ENCODE measurements at regions not wholly inside any gene's neighbourhood (a gene's known extent, or its start where the extent isn't known, plus 50 kb on each side); places are given as distances from the start of the nearest gene placed in this dataset.

DNA sequence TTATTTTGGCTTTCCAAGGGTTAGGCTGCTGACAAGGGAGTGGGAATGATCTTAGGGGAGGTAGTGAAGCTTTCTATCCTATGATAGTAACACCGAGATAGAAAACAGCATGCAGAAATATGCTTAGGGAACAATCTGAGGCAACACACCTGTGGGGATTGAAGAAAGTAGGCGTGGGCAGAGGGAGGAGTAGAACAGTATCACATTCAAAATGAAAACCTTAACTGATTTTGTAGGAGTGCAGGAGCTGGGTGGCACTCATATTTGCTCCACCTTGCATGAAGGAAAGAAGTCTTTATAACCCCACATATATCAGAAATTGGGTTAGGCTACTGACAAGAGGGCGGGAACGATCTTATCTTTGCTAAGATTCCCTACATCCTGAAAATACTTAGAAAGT is 762.2 kb upstream of the CNTNAP5 start:
- H3K79me2 ChIP-seq (ENCODE audit: insufficient read depth, low read length), result no peaks in the 10 kb centered on the region
- Mint-ChIP-seq H3K4me3 (ENCODE audit: unreplicated experiment) (no peak overlapping the region), H3K27me3 (ENCODE audit: low read depth, unreplicated experiment) (no peaks in the 10 kb centered on the region), H3K9me3 (ENCODE audit: unreplicated experiment) (no peaks in the 10 kb centered on the region), H3K4me1 (ENCODE audit: low read depth, unreplicated experiment) (no peaks in the 10 kb centered on the region), H3K36me3 (ENCODE audit: low read depth, unreplicated experiment) (no peaks in the 10 kb centered on the region), H3K27ac (ENCODE audit: unreplicated experiment) (no peak overlapping the region)
- FAIRE-seq (no peak), DNase-seq (ENCODE audit: low read depth) (no peak)
- no peak overlapping the region for H3K4me3 ChIP-seq (ENCODE audit: insufficient read depth, low read depth, low read length)
- H3K27ac ChIP-seq (ENCODE audit: low read depth, low read length), result no peak overlapping the region
- H3K27me3 ChIP-seq (ENCODE audit: insufficient read depth, low read length), result no peaks in the 10 kb centered on the region
- H3K9me3 ChIP-seq (ENCODE audit: insufficient read depth, low read depth, low read length), result no peaks in the 10 kb centered on the region
- H3K9ac ChIP-seq (ENCODE audit: low read length), result no peak overlapping the region
- H3K36me3 ChIP-seq (ENCODE audit: insufficient read depth, low read length), result no peaks in the 10 kb centered on the region
- TF ChIP-seq CTCF (IDR thresholded peaks at IDR 0.05; ENCODE audit: insufficient read depth, low read depth, low read length) (no peak), EZH2 (IDR thresholded peaks at IDR 0.05; ENCODE audit: insufficient read depth, low read length) (no peak)
- H3K4me2 ChIP-seq (ENCODE audit: low read length), result no peak overlapping the region
- no peaks in the 10 kb centered on the region for H4K20me1 ChIP-seq (ENCODE audit: insufficient read depth, low read length)
- no peak overlapping the region for H2AFZ ChIP-seq (ENCODE audit: low read depth, low read length)
- H3K4me1 ChIP-seq (ENCODE audit: insufficient read depth, low read length), result no peaks in the 10 kb centered on the region

GRCh38 chr2:123283431-123283830 is 741.7 kb upstream of the CNTNAP5 start:
- H3K4me2 ChIP-seq (ENCODE audit: low read length), result no peak overlapping the region
- H3K4me1 ChIP-seq (ENCODE audit: insufficient read depth, low read length), result no peaks in the 10 kb centered on the region

More at GRCh38 chr2:123283431-123283830, 741.7 kb upstream of the CNTNAP5 start:
- DNase-seq (ENCODE audit: low read depth), result no peak
- Histone ChIP-seq H3K4me3 (ENCODE audit: insufficient read depth, low read depth, low read length) (no peak overlapping the region), H3K9ac (ENCODE audit: low read length) (no peak overlapping the region), H3K27me3 (ENCODE audit: insufficient read depth, low read length) (no peaks in the 10 kb centered on the region), H3K9me3 (ENCODE audit: insufficient read depth, low read depth, low read length) (no peaks in the 10 kb centered on the region), H3K27ac (ENCODE audit: low read depth, low read length) (no peak overlapping the region), H3K36me3 (ENCODE audit: insufficient read depth, low read length) (no peaks in the 10 kb centered on the region), H2AFZ (ENCODE audit: low read depth, low read length) (no peak overlapping the region), H3K79me2 (ENCODE audit: insufficient read depth, low read length) (no peaks in the 10 kb centered on the region), H4K20me1 (ENCODE audit: insufficient read depth, low read length) (no peaks in the 10 kb centered on the region)
- no peak overlapping the region for H3K27ac Mint-ChIP-seq (ENCODE audit: unreplicated experiment)
- TF ChIP-seq EZH2 (IDR thresholded peaks at IDR 0.05; ENCODE audit: insufficient read depth, low read length) (no peak), CTCF (IDR thresholded peaks at IDR 0.05; ENCODE audit: insufficient read depth, low read depth, low read length) (no peak)
- no peak overlapping the region for H3K4me3 Mint-ChIP-seq (ENCODE audit: unreplicated experiment)
- H3K9me3 Mint-ChIP-seq (ENCODE audit: unreplicated experiment), result peaks cover 3% of the 10 kb centered on the region
- H3K27me3 Mint-ChIP-seq (ENCODE audit: low read depth, unreplicated experiment), result no peaks in the 10 kb centered on the region
- FAIRE-seq, result no peak
- no peaks in the 10 kb centered on the region for H3K36me3 Mint-ChIP-seq (ENCODE audit: low read depth, unreplicated experiment)
- no peaks in the 10 kb centered on the region for H3K4me1 Mint-ChIP-seq (ENCODE audit: low read depth, unreplicated experiment)
